ENCODE measurements at regions not wholly inside any gene's neighbourhood (a gene's known extent, or its start where the extent isn't known, plus 50 kb on each side); places are given as distances from the start of the nearest gene placed in this dataset.
"Not testable (repeated sequence)": the region's sequence is repeated elsewhere in the genome, so short reads cannot be mapped to it uniquely, and the experiment has no call there.

- no peak for DNase-seq (ENCODE audit: low spot score)
- in situ Hi-C loops (cut with MboI; ENCODE audit: low sequenced_read_pairs, unreplicated experiment), result no loop called here
- no peak for TF ChIP-seq CTCF (IDR thresholded peaks at IDR 0.05; ENCODE audit: borderline replicate concordance, control extremely low read depth, extremely low read depth, insufficient read depth, missing control alignments)
Observed at GRCh38 chr12:61584943-61585342, 675.3 kb upstream of the USP15 start.

- in situ Hi-C loops (cut with MboI; ENCODE audit: low sequenced_read_pairs, unreplicated experiment); DNase-seq (ENCODE audit: low spot score): not testable (repeated sequence)
Observed at GRCh38 chr12:61590864-61591263, 669.3 kb upstream of the USP15 start.

- no peak for TF ChIP-seq CTCF (IDR thresholded peaks at IDR 0.05; ENCODE audit: borderline replicate concordance, control extremely low read depth, extremely low read depth, insufficient read depth, missing control alignments)
- in situ Hi-C loops (cut with MboI; ENCODE audit: low sequenced_read_pairs, unreplicated experiment), result no loop called here
- DNase-seq (ENCODE audit: low spot score), result no peak
Observed at GRCh38 chr12:61610143-61610542, 650.1 kb upstream of the USP15 start.

GRCh38 chr12:61629702-61630101 is 630.5 kb upstream of the USP15 start:
- no peak for DNase-seq (ENCODE audit: low spot score)
- in situ Hi-C loops (cut with MboI; ENCODE audit: low sequenced_read_pairs, unreplicated experiment), result no loop called here
- no peak for TF ChIP-seq CTCF (IDR thresholded peaks at IDR 0.05; ENCODE audit: borderline replicate concordance, control extremely low read depth, extremely low read depth, insufficient read depth, missing control alignments)

- in situ Hi-C loops (cut with MboI; ENCODE audit: low sequenced_read_pairs, unreplicated experiment), result no loop called here
- DNase-seq (ENCODE audit: low spot score), result no peak
- no peak for TF ChIP-seq CTCF (IDR thresholded peaks at IDR 0.05; ENCODE audit: borderline replicate concordance, control extremely low read depth, extremely low read depth, insufficient read depth, missing control alignments)
Observed at GRCh38 chr12:61646639-61647038, 613.6 kb upstream of the USP15 start.

GRCh38 chr12:61647566-61647965 is 612.6 kb upstream of the USP15 start:
- TF ChIP-seq CTCF (IDR thresholded peaks at IDR 0.05; ENCODE audit: borderline replicate concordance, control extremely low read depth, extremely low read depth, insufficient read depth, missing control alignments), result no peak
- DNase-seq (ENCODE audit: low spot score), result no peak
- in situ Hi-C loops (cut with MboI; ENCODE audit: low sequenced_read_pairs, unreplicated experiment), result no loop called here

GRCh38 chr12:61652265-61652664 is 607.9 kb upstream of the USP15 start:
- DNase-seq (ENCODE audit: low spot score), result no peak
- in situ Hi-C loops (cut with MboI; ENCODE audit: low sequenced_read_pairs, unreplicated experiment), result no loop called here
- no peak for TF ChIP-seq CTCF (IDR thresholded peaks at IDR 0.05; ENCODE audit: borderline replicate concordance, control extremely low read depth, extremely low read depth, insufficient read depth, missing control alignments)

Measured in GM13976 (cell line).